H1 (cell line): ENCODE measurements at regions not wholly inside any gene's neighbourhood (a gene's known extent, or its start where the extent isn't known, plus 50 kb on each side); places are given as distances from the start of the nearest gene placed in this dataset.

ENCODE experiments used
- CTCF ChIA-PET: fragments of 300-600 bp; sonication (Branson Sonifier 250); formaldehyde crosslinking; loops from one replicate; lab custom pipeline; 2021; ENCODE audit not compliant: partially characterized antibody; lab: Charles Lee
- POLR2A ChIA-PET: fragments of 300-600 bp; sonication (Branson Sonifier 250); formaldehyde crosslinking; loops from one replicate; lab custom pipeline; 2021; ENCODE audit warnings: inconsistent platforms; ENCODE audit not compliant: partially characterized antibody; lab: Charles Lee
- DNase-seq, 2 experiments: peaks; one replicate each; pipeline versions ENCODE4 v3.0.0 to v3.0.0-alpha.2; 2010 to 2022; ENCODE audit warnings: low spot score in 2 of 2, low read depth in 1 of 2, mixed read lengths in 1 of 2
- FAIRE-seq: peaks from 2 replicates; lab custom pipeline; 2011; peaks lifted over from hg19 to GRCh38; lab: Jason Lieb, UNC
- H2AFZ ChIP-seq: 2 replicates; pipeline ENCODE4 v1.8.1; 2012; ENCODE audit warnings: low read length, inconsistent platforms
- H2AK5ac ChIP-seq: 2 replicates; pipeline ENCODE4 v1.6.1; 2013; ENCODE audit warnings: low read depth, low read length
- H2BK120ac ChIP-seq: replicated peaks from 2 replicates; pipeline ENCODE3; 2013; ENCODE audit warnings: low read depth, low read length, inconsistent platforms
- H2BK12ac ChIP-seq: 2 replicates; pipeline ENCODE4 v1.6.1; 2013; ENCODE audit warnings: low read depth, low read length
- H2BK15ac ChIP-seq: 2 replicates; pipeline ENCODE4 v1.6.1; 2013; ENCODE audit warnings: low read length
- H2BK20ac ChIP-seq: 2 replicates; pipeline ENCODE4 v1.6.1; 2013; ENCODE audit warnings: low read length
- H2BK5ac ChIP-seq: 2 replicates; pipeline ENCODE4 v1.6.1; 2013; ENCODE audit warnings: low read depth, low read length
- H3K14ac ChIP-seq: 2 replicates; pipeline ENCODE4 v1.6.1; 2013; ENCODE audit warnings: inconsistent platforms; ENCODE audit not compliant: insufficient read length
- H3K18ac ChIP-seq: 2 replicates; pipeline ENCODE4 v1.6.1; 2013; ENCODE audit warnings: low read length; ENCODE audit errors: extremely low read depth
- H3K23ac ChIP-seq: 2 replicates; pipeline ENCODE4 v1.6.1; 2013; ENCODE audit warnings: inconsistent platforms; ENCODE audit not compliant: insufficient read length
- H3K23me2 ChIP-seq: 2 replicates; pipeline ENCODE4 v1.6.1; 2013; ENCODE audit warnings: low read depth, low read length
- H3K27ac ChIP-seq: 2 replicates; pipeline ENCODE4 v1.6.1; 2011; ENCODE audit warnings: low read depth, low read length, inconsistent platforms
- H3K27me3 ChIP-seq, 4 experiments: replicated peaks in 1 of 4; 1 replicate in 1 of 4; 2 replicates in 3 of 4; pipeline versions ENCODE4 v1.6.1 to v1.8.1; 2011 to 2013; ENCODE audit warnings: low read length in 3 of 4, mild to moderate bottlenecking in 3 of 4, inconsistent platforms in 2 of 4, mixed read lengths in 2 of 4, moderate library complexity in 1 of 4; ENCODE audit not compliant: control insufficient read depth in 3 of 4, insufficient read depth in 3 of 4; ENCODE audit errors: extremely low read depth in 1 of 4
- H3K36me3 ChIP-seq, 4 experiments: 2 replicates each; pipeline versions ENCODE4 v1.6.1 to v1.8.1; 2011 to 2013; ENCODE audit warnings: mild to moderate bottlenecking in 4 of 4, low read length in 3 of 4, moderate library complexity in 2 of 4, control low read depth in 1 of 4, inconsistent platforms in 1 of 4; ENCODE audit not compliant: insufficient read depth in 4 of 4, control insufficient read depth in 2 of 4
- H3K4ac ChIP-seq: replicated peaks from 2 replicates; pipeline ENCODE3; 2013; ENCODE audit warnings: low read length, low read depth, mixed read lengths, inconsistent platforms; ENCODE audit not compliant: insufficient read length
- H3K4me1 ChIP-seq, 4 experiments: replicated peaks in 1 of 4; 1 replicate in 1 of 4; 2 replicates in 3 of 4; pipeline versions ENCODE4 v1.6.1 to v1.8.1; 2011 to 2013; ENCODE audit warnings: low read length in 3 of 4, inconsistent platforms in 2 of 4, mixed read lengths in 1 of 4; ENCODE audit not compliant: insufficient read depth in 4 of 4, control insufficient read depth in 3 of 4
- H3K4me2 ChIP-seq, 2 experiments: 2 replicates each; pipeline versions ENCODE4 v1.6.1 to v1.8.1; 2011 to 2013; ENCODE audit warnings: low read depth in 2 of 2, low read length in 2 of 2, control low read depth in 1 of 2, inconsistent platforms in 1 of 2, mild to moderate bottlenecking in 1 of 2; ENCODE audit not compliant: insufficient read depth in 1 of 2
- H3K4me3 ChIP-seq, 4 experiments: fragments of 200-600, 300-600 bp in 1 of 4; sonication (generic), shearing (Covaris generic), sonication (Bioruptor Twin) in 1 of 4; 2 replicates each; pipeline versions ENCODE4 v1.5.1 to v1.8.1; 2011 to 2016; ENCODE audit warnings: low read length in 4 of 4, low read depth in 3 of 4, control low read depth in 2 of 4, inconsistent platforms in 2 of 4, mild to moderate bottlenecking in 2 of 4, mixed read lengths in 1 of 4, moderate library complexity in 1 of 4; ENCODE audit not compliant: insufficient read depth in 2 of 4; ENCODE audit errors: extremely low read depth in 1 of 4
- H3K56ac ChIP-seq: replicated peaks from 2 replicates; pipeline ENCODE3; 2013; ENCODE audit warnings: low read depth, mild to moderate bottlenecking, mixed read lengths, low read length, inconsistent platforms; ENCODE audit not compliant: insufficient read length
- H3K79me1 ChIP-seq: 2 replicates; pipeline ENCODE4 v1.6.1; 2013; ENCODE audit warnings: low read depth, low read length, control low read depth
- H3K79me2 ChIP-seq, 2 experiments: 2 replicates each; pipeline versions ENCODE4 v1.6.1 to v1.8.1; 2012 to 2013; ENCODE audit warnings: low read length in 2 of 2, mild to moderate bottlenecking in 2 of 2, inconsistent platforms in 1 of 2; ENCODE audit not compliant: insufficient read depth in 2 of 2, control insufficient read depth in 1 of 2
- H3K9ac ChIP-seq, 4 experiments: replicated peaks in 1 of 4; 1 replicate in 1 of 4; 2 replicates in 3 of 4; pipeline versions ENCODE4 v1.6.1 to v1.8.1; 2011 to 2013; ENCODE audit warnings: low read depth in 3 of 4, low read length in 3 of 4, control low read depth in 2 of 4, mild to moderate bottlenecking in 2 of 4, moderate library complexity in 2 of 4, inconsistent platforms in 1 of 4; ENCODE audit errors: extremely low read depth in 1 of 4
- H3K9me3 ChIP-seq, 2 experiments: 2 replicates each; pipeline versions ENCODE4 v1.6.1 to v1.8.1; 2012 to 2013; ENCODE audit warnings: mild to moderate bottlenecking in 2 of 2, moderate library complexity in 2 of 2, control low read depth in 1 of 2, inconsistent platforms in 1 of 2, low read depth in 1 of 2, low read length in 1 of 2, mixed read lengths in 1 of 2; ENCODE audit not compliant: insufficient read depth in 2 of 2
- H4K20me1 ChIP-seq, 2 experiments: replicated peaks in 1 of 2; 2 replicates each; pipeline versions ENCODE3 to v1.8.1; 2011 to 2013; ENCODE audit warnings: inconsistent platforms in 2 of 2, low read length in 2 of 2, mild to moderate bottlenecking in 1 of 2; ENCODE audit not compliant: insufficient read depth in 2 of 2, control insufficient read depth in 1 of 2
- H4K5ac ChIP-seq: 2 replicates; pipeline ENCODE4 v1.6.1; 2013; ENCODE audit warnings: low read length, low read depth, mixed read lengths, inconsistent platforms; ENCODE audit not compliant: insufficient read length
- H4K8ac ChIP-seq: 2 replicates; pipeline ENCODE4 v1.8.0; 2013; ENCODE audit warnings: mild to moderate bottlenecking, moderate library complexity, low read length, inconsistent platforms; ENCODE audit not compliant: insufficient read depth; ENCODE audit errors: extremely low read depth
- H4K91ac ChIP-seq: replicated peaks from 2 replicates; pipeline ENCODE3; 2013; ENCODE audit warnings: low read length, mixed read lengths, inconsistent platforms; ENCODE audit not compliant: insufficient read length
- BRCA1 ChIP-seq: IDR thresholded peaks from 2 replicates; pipeline ENCODE4 v1.6.1; 2012; ENCODE audit warnings: low read depth, low read length, improper control_type of control experiment
- CHD2 ChIP-seq: IDR thresholded peaks from 2 replicates; pipeline ENCODE4 v1.6.1; 2012; ENCODE audit warnings: low read length, improper control_type of control experiment
- GABPA ChIP-seq: IDR thresholded peaks from 2 replicates; pipeline ENCODE4 v1.6.1; 2011; ENCODE audit warnings: mild to moderate bottlenecking, low read length, moderate library complexity, borderline replicate concordance; ENCODE audit not compliant: insufficient read depth
- KDM4A ChIP-seq: IDR thresholded peaks from one replicate; pipeline ENCODE4 v1.7.1; 2012; ENCODE audit warnings: low read depth, mild to moderate bottlenecking, moderate library complexity, low read length, inconsistent platforms; ENCODE audit not compliant: severe bottlenecking
- NANOG ChIP-seq: IDR thresholded peaks from 2 replicates; pipeline ENCODE4 v1.6.1; 2011; ENCODE audit warnings: low read length, low read depth, mild to moderate bottlenecking, inconsistent platforms; ENCODE audit not compliant: insufficient read depth, poor library complexity, severe bottlenecking
- NRF1 ChIP-seq: IDR thresholded peaks from 2 replicates; pipeline ENCODE4 v1.6.1; 2011; ENCODE audit warnings: mild to moderate bottlenecking, low read depth, low read length, improper control_type of control experiment
- SIN3A ChIP-seq, 2 experiments: IDR thresholded peaks in 1 of 2; conservative IDR thresholded peaks in 1 of 2; 2 replicates each; pipeline ENCODE4 v1.6.1; 2011 to 2012; ENCODE audit warnings: low read length in 2 of 2, improper control_type of control experiment in 1 of 2, low read depth in 1 of 2, mild to moderate bottlenecking in 1 of 2
- SP2 ChIP-seq: IDR thresholded peaks from 2 replicates; pipeline ENCODE4 v1.6.1; 2012; ENCODE audit warnings: mild to moderate bottlenecking, low read length, inconsistent platforms
- SP4 ChIP-seq: IDR thresholded peaks from 2 replicates; pipeline ENCODE4 v1.6.1; 2012; ENCODE audit warnings: low read length, inconsistent platforms
- TAF1 ChIP-seq: IDR thresholded peaks from 2 replicates; pipeline ENCODE4 v1.6.1; 2011; ENCODE audit warnings: mild to moderate bottlenecking, low read depth, low read length
- USF2 ChIP-seq: IDR thresholded peaks from 2 replicates; pipeline ENCODE4 v1.6.1; 2011; ENCODE audit warnings: low read length, improper control_type of control experiment
- WGBS, 2 experiments: shearing (Covaris generic) in 1 of 2; methylation state at CpG; one replicate each; pipeline versions ENCODE4 v1.1.6 to v1.1.7; 2013 to 2015; ENCODE audit warnings: low lambda C conversion rate in 2 of 2, mixed read lengths in 2 of 2, inconsistent platforms in 1 of 2, low coverage in 1 of 2, missing lambda C conversion rate in 1 of 2; ENCODE audit not compliant: insufficient replicate concordance in 2 of 2, insufficient coverage in 1 of 2, insufficient read length in 1 of 2; ENCODE audit errors: extremely low coverage in 1 of 2, missing lambda C conversion rate in 1 of 2; 5-methylcytosine and 5-hydroxymethylcytosine counted together

GRCh38 chr9:13719981-13720676 lies 440.6 kb upstream of the MPDZ start:
- Histone ChIP-seq H3K27me3 (no peaks in the 10 kb centered on the region), H3K79me2 (no peaks in the 10 kb centered on the region), H3K23ac (no peak overlapping the region), H2BK12ac (no peak overlapping the region), H3K56ac (no peak overlapping the region), H3K4me1 (peaks cover 0 to 9% (median 4%) of the 10 kb centered on the region in 4 experiments; a peak in 3 of 7 replicates), H2BK5ac (no peak overlapping the region), H2BK120ac (no peak overlapping the region), H3K4ac (no peak overlapping the region), H3K9ac (no peak overlapping the region), H3K18ac (no peak overlapping the region), H4K5ac (no peak overlapping the region), H3K9me3 (no peaks in the 10 kb centered on the region), H3K27ac (no peak overlapping the region), H2AK5ac (no peak overlapping the region), H3K23me2 (no peaks in the 10 kb centered on the region), H3K36me3 (no peaks in the 10 kb centered on the region), H4K20me1 (no peaks in the 10 kb centered on the region), H4K91ac (no peak overlapping the region), H2AFZ (no peak overlapping the region; the same call in 1 of the 2 replicates), H3K79me1 (no peaks in the 10 kb centered on the region), H3K4me3 (no peak overlapping the region), H3K4me2 (no peak overlapping the region), H4K8ac (no peak overlapping the region), H3K14ac (no peak overlapping the region), H2BK15ac (no peak overlapping the region), H2BK20ac (no peak overlapping the region)
- ChIA-PET CTCF (interaction anchor here (0.8 to 1.8 kb wide), 3 partner anchors 17 to 292 kb away, joined by 3 to 5 read pairs (median 3); no protein-coding TSS in a partner anchor), POLR2A (interaction anchor here (0.5 kb wide), 1 partner anchor 132 kb away, joined by 3 read pairs; no protein-coding TSS in a partner anchor)
- 83% methylated on average over 6 of the region's 6 CpGs; no CpG with 5 or more reads in 1 of the 2 experiments for WGBS, 2 experiments
- DNase-seq (no peak), FAIRE-seq (no peak)
- TF ChIP-seq NANOG (no peak), SIN3A (conservative IDR thresholded peaks at IDR 0.05 in 1 of 2, IDR thresholded peaks at IDR 0.05 in 1 of 2; ENCODE audit: low read depth in 1 of 2, low read length in 2 of 2) (no peak), SP4 (no peak), GABPA (no peak), NRF1 (no peak), KDM4A (no peak), BRCA1 (no peak), SP2 (no peak), TAF1 (no peak), CHD2 (no peak), USF2 (no peak)
